A673 (cell line): ENCODE measurements at regions not wholly inside any gene's neighbourhood (a gene's known extent, or its start where the extent isn't known, plus 50 kb on each side); places are given as distances from the start of the nearest gene placed in this dataset.

Source experiments
- CTCF ChIP-seq: fragments of 300-800, 200-600 bp; sonication (generic); conservative IDR thresholded peaks from 2 replicates; pipeline ENCODE4 v1.5.1; 2017; ENCODE audit warnings: low read depth, mild to moderate bottlenecking, antibody characterized with exemption, low read length, moderate library complexity, mixed read lengths
- EZH2 ChIP-seq: fragments of 200-600 bp; sonication (generic); IDR thresholded peaks from 2 replicates; pipeline ENCODE4 v1.6.1; 2017; ENCODE audit warnings: borderline replicate concordance, low read depth, mild to moderate bottlenecking, mixed read lengths, antibody characterized with exemption, low read length; ENCODE audit not compliant: poor library complexity, severe bottlenecking

DNA sequence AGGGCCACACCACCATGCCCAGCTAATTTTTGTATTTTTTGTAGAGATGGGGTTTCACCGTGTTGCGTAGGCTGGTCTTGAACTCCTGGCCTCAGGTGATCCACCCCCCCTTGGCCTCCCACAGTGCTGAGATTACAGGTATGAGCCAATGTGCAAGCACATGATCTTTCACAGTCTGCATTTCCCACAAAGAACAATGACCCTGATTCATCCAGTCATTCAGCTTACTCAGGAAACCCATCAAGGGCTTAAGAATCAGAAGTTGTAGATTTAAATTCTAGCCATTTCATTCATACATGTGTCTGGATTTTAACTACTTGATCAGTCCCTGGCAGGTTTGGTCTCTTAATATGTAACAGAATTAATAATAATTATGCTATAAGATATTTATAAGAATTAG is 2065.7 kb downstream of the MRPL39 start:
- TF ChIP-seq CTCF = no peak
- no peak for TF ChIP-seq EZH2
